Upper lobe of left lung (tissue), 4 donors: ENCODE measurements at regions not wholly inside any gene's neighbourhood (a gene's known extent, or its start where the extent isn't known, plus 50 kb on each side); places are given as distances from the start of the nearest gene placed in this dataset.

Experiments
- CTCF ChIP-seq, 6 experiments: fragments of 450-650 bp in 4 of 6; fragments of 200-600 bp in 2 of 6; sonication (generic) in 2 of 6; IDR thresholded peaks; one replicate each; pipeline ENCODE4 v1.5.1; 2016 to 2019; ENCODE audit warnings: antibody characterized with exemption in 6 of 6
- POLR2A ChIP-seq, 4 donors: fragments of 450-650 bp; IDR thresholded peaks; one replicate each; pipeline ENCODE4 v1.5.1; 2016 to 2017; ENCODE audit warnings: antibody characterized with exemption in 4 of 4, mild to moderate bottlenecking in 2 of 4

GRCh38 chr1:9429342-9429711, 109.9 kb upstream of the SLC25A33 start:
- no peak for TF ChIP-seq CTCF (IDR thresholded peaks at IDR 0.05)
- TF ChIP-seq POLR2A (IDR thresholded peaks at IDR 0.05), result no peak
